Spleen (tissue), 7 donors: ENCODE measurements at regions not wholly inside any gene's neighbourhood (a gene's known extent, or its start where the extent isn't known, plus 50 kb on each side); places are given as distances from the start of the nearest gene placed in this dataset.

Source experiments
- POLR2A ChIP-seq, 3 donors: fragments of 450-650 bp; IDR thresholded peaks; one replicate each; pipeline ENCODE4 v1.5.1; 2017; ENCODE audit warnings: antibody characterized with exemption in 3 of 3, mild to moderate bottlenecking in 1 of 3
- TF ChIP-seq, protein P1 (sequence below), 11 experiments: fragments of 200-600 bp in 7 of 11; fragments of 450-650 bp in 4 of 11; sonication (generic) in 4 of 11; IDR thresholded peaks in 8 of 11; conservative IDR thresholded peaks in 3 of 11; 1 replicate in 7 of 11; 2 replicates in 4 of 11; pipeline versions ENCODE4 v1.4.0 to v1.8.0; 2016 to 2021; ENCODE audit warnings: antibody characterized with exemption in 11 of 11, inconsistent platforms in 4 of 11, mild to moderate bottlenecking in 1 of 11
- donor health status: DM: no; HTN: no; CAD: no; lungs with moderate emphysema.
- donor health status: DM: no; HTN: no; CAD: no.
- donor health status: DM: no; HTN: no; CAD: no.

- TF ChIP-seq, protein P1, sequence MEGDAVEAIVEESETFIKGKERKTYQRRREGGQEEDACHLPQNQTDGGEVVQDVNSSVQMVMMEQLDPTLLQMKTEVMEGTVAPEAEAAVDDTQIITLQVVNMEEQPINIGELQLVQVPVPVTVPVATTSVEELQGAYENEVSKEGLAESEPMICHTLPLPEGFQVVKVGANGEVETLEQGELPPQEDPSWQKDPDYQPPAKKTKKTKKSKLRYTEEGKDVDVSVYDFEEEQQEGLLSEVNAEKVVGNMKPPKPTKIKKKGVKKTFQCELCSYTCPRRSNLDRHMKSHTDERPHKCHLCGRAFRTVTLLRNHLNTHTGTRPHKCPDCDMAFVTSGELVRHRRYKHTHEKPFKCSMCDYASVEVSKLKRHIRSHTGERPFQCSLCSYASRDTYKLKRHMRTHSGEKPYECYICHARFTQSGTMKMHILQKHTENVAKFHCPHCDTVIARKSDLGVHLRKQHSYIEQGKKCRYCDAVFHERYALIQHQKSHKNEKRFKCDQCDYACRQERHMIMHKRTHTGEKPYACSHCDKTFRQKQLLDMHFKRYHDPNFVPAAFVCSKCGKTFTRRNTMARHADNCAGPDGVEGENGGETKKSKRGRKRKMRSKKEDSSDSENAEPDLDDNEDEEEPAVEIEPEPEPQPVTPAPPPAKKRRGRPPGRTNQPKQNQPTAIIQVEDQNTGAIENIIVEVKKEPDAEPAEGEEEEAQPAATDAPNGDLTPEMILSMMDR (IDR thresholded peaks at IDR 0.05 in 8 of 11, conservative IDR thresholded peaks at IDR 0.05 in 3 of 11), result no peak
- no peak for TF ChIP-seq POLR2A (IDR thresholded peaks at IDR 0.05)
Observed at GRCh38 chr6:125667326-125667725, 82.1 kb upstream of the HEY2 start.
